IPS-NIHi7 (cell line): ENCODE measurements at regions not wholly inside any gene's neighbourhood (a gene's known extent, or its start where the extent isn't known, plus 50 kb on each side); places are given as distances from the start of the nearest gene placed in this dataset.
"Not testable (repeated sequence)": the region's sequence is repeated elsewhere in the genome, so short reads cannot be mapped to it uniquely, and the experiment has no call there.

Experiments used
- DNase-seq: peaks from one replicate; pipeline ENCODE4 v3.0.0; 2012; ENCODE audit warnings: mixed read lengths; ENCODE audit errors: extremely low spot score

DNA sequence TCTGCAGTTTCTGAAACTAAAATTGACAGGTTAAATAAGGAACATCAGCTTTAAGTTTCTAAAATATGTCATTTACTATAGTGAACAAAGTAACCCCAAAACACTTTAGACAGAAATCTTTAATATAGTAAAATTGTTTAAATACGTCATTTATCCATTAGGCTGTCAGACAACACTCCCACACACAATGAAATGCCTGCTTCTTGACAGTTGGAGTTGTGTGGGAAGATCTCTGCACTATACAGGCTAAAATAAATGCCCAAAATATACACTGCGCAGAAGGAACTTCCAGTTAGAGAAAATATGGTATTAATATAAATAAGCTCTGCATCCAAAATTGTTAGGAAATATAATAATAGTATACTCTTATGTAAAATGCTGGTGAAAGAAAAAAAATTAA, 794.4 kb downstream of the CDH18 start:
- DNase-seq: no peak

GRCh38 chr5:19196631-19197030, 791.4 kb downstream of the CDH18 start:
- no peak for DNase-seq

DNA sequence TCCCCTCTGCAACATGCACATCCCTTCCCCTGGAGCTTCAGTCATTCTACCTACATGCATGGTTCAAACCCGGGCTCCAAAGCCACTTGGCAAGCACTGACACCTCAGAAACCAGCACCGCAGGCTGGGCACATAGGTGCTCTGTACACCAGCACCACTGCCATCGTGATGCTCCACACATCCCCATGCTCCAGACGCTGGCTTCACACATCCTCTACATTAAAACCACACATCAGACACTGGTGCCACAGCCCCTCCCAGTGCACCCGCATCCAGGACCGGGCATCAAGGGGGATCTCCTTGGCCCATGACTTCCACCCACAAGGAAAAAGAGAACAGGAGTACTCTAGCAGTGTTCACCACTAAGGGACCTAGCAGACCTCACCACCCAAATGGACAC, 787.7 kb downstream of the CDH18 start:
- DNase-seq: no peak

DNA sequence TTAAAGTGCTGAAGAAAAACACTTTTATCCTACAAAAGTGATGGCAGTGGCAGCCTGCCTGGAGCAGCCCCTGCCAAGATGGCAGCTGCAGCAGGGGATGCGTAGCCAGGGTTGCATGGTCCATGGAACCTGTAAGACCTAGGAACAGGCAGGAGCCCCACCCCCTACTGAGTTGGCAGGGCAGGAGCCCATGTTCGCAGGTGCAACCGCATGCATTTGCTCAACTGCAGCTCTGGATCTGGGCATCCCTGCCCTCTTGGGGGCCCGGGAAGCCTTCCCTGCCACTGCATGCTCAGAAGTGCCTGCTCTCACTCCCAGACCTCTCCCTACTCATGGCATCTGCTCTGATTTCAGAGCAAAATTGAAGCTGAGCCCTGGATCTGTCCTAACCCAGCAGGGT, 779.6 kb downstream of the CDH18 start:
- DNase-seq: no peak

DNA sequence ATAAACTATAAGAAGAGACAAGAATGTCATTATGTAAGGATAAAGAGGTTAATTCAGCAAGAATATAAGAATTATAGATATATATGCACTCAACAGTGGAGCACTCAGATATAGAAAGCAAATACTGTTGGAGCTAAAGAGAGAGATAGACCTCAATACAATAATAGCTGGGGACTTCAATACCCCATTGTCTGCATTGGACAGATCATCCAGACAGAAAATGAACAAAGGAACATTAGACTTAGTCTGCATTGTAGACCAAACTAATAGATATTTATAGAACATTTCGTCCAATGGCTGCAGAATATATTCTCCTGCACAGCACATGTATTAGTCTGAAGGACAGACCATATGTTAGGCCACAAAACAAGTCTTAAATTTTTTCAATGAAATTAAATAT, 777.1 kb downstream of the CDH18 start:
- DNase-seq: no peak

GRCh38 chr5:19229179-19229835, 758.7 kb downstream of the CDH18 start:
- DNase-seq: no peak

GRCh38 chr5:19233573-19233972, 754.4 kb downstream of the CDH18 start:
- no peak for DNase-seq

DNA sequence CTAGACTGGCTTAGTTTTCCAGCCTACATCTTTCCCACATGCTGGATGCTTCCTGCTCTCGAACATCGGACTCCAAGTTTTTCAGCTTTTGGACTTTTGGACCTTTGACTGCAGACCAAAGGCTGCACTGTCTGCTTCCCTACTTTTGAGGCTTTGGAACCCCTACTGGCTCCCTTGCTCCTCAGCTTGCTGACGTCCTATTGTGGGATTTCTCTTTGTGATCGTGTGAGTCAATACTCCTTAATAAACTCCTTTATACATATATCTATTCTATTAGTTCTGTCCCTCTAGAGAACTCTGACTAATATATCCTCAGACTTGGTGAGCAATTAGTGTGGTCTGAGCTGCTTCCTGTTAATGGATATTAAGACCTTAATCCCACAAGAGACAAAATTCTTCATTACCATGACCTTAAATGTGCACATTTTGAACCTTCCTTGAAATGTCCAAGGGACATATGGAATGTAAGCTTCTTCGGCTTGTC, 752.9 kb downstream of the CDH18 start:
- no peak for DNase-seq

- DNase-seq: no peak
Observed at GRCh38 chr5:19240170-19240569, 747.8 kb downstream of the CDH18 start.

DNA sequence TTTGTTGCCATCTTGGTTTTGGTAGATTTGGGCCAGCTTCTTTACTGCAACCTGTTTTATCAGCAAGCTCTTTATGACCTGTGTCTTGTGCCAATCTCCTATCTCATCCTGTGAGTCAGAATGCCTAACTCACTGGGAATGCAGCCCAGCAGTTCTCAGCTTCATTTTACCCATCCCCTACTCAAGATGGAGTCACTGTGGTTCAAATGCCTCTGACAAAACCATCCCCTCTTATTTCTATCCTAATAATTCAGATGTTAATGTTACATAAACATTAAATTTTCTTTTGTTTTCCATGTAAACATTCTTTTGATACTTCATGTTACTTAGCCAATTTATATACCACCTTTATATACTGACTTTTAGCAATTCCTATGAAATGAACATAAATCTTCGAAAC, 746.3 kb downstream of the CDH18 start:
- DNase-seq: no peak

DNA sequence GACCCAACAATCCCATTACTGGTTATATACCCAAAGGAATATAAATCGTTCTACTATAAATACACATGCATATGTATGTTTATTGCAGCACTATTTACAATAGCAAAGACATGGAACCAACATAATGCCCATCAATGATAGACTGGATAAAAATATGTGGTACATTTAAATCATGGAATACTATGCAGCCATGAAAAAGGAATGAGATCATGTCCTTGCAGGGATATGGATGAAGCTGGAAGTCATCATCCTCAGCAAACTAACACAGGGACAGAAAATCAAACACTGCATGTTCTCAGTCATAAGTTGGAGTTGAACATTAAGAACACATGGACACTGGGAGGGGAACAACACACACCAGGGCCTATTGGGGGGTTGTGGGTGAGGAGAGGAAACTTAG, 741.8 kb downstream of the CDH18 start:
- DNase-seq: not testable (repeated sequence)

- no peak for DNase-seq
Observed at GRCh38 chr5:19247302-19247701, 740.7 kb downstream of the CDH18 start.

- no peak for DNase-seq
Observed at GRCh38 chr5:19256036-19256435, 732.0 kb downstream of the CDH18 start.

DNA sequence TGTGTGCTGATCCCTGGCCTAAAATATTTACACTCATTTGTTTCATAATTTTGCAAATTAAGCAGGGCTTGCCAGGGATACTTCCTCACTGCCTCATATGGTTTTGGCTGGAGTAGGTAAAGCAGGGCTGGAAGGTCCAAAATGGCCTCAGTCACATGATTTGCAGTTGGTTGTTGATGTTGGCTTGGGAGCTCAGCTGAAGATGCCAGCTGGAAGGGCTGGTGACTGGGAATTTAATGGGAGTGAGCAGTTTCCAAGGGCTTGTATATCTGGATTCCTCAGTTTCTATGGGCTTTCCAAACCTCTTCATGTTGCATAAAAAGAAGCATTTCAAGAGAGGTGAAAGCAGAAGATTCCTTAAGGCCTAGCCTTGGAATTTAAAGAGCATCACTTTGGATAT, 729.3 kb downstream of the CDH18 start:
- DNase-seq: no peak

DNA sequence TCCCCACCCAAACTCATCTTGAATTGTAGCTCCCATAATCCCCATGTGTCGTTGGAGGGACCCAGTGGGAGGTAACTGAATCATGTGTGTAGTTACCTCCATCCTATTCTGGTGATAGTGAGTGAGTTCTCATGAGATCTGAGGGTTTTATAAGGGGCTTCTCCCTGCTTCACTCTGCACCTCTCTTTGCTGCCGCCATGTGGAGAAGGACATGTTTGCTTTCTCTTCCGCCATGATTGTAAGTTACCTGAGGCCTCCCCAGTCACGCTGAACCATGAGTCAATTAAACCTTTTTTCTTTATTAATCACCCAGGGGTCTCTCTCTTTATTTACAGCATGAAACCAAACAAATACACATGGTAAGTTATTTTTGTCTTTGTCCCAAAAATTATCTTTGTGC, 726.1 kb downstream of the CDH18 start:
- no peak for DNase-seq

GRCh38 chr5:19264821-19265220, 723.2 kb downstream of the CDH18 start:
- DNase-seq: no peak

DNA sequence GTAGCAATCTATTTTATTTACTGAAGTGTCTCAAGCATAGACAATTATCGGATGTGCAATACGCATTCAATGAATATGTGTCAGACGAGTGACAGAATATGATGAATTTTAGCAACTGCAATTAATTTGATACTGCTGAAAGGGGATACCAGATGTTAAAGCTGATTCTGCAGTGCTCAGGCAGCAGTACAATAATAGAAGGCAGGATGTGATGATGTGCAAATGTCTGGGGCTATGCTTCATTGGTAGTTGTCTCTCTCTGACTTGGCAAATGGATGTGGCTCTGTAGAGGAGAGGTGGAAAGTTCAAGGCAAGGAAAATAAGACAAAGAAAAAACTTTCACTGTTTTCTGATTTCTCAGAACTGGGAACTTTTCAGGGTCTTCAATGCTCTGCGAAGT, 721.2 kb downstream of the CDH18 start:
- DNase-seq: no peak

GRCh38 chr5:19270153-19270552, 717.8 kb downstream of the CDH18 start:
- DNase-seq: no peak

- no peak for DNase-seq
Observed at GRCh38 chr5:19274578-19274977, 713.4 kb downstream of the CDH18 start.

DNA sequence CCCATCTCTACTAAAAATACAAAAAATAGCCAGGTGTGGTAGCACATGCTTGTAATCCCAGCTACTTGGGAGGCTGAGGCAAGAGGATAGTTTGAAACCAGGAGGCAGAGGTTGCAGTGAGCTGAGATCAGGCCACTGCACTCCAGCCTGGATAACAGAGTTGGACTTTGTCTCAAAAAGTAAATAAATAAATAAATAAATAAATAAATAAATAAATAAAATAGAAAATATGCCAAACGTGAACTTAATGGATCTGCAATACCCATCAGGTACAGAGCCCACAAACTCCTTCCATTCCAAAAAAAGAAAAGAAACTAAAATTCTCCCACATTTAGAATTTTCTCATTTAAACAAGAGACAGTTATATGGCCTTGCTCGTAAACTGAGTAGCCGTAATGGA, 702.7 kb downstream of the CDH18 start:
- DNase-seq: no peak

DNA sequence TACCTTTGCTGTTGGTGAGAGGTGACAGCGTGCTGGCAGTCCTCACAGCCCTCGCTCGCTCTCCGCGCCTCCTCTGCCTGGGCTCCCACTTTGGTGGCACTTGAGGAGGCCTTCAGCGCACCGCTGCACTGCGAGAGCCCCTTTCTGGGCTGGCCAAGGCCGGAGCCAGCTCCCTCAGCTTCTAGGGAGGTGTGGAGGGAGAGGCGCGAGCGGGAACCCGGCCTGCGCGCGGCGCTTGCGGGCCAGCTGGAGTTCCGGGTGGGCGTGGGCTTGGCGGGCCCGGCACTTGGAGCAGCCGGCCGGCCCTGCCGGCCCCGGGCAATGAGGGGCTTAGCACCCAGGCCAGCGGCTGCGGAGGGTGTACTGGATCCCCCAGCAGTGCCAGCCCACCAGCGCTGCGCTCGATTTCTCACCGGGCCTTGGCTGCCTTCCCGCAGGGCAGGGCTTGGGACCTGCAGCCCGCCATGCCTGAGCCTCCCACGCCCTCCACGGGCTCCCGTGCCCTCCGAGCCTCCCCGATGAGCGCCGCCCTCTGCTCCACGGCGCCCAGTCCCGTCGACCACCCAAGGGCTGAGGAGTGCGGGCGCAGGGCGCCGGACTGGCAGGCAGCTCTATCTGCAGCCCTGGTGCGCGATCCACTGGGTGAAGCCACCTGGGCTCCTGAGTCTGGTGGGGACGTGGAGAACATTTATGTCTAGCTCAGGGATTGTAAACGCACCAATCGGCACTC, 700.3 kb downstream of the CDH18 start:
- DNase-seq: not testable (repeated sequence)

- not testable (repeated sequence) for DNase-seq
Observed at GRCh38 chr5:19288311-19288710, 699.7 kb downstream of the CDH18 start.

DNA sequence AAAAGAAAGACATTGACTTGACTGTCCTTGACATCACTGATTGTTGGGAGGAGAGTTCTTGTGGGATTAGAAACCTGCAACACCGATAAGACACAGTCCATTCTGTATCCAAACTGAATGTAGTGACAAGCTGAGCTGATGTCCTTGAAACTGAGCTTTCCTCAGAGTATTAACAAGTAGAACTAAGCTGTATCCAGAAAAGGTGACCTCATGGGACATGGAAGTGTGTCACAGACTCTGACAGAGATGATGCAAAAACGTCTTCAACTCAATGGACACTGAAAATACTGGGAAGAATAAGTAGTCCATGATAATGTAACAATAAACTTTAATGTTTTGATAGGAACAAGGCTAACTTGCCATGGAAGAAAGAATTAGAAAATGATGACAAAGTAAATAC, 690.1 kb downstream of the CDH18 start:
- no peak for DNase-seq

GRCh38 chr5:19301271-19301670, 686.7 kb downstream of the CDH18 start:
- DNase-seq: no peak
